Pancreas (tissue), 10 donors: ENCODE measurements at regions not wholly inside any gene's neighbourhood (a gene's known extent, or its start where the extent isn't known, plus 50 kb on each side); places are given as distances from the start of the nearest gene placed in this dataset.

Experiments used
- ATAC-seq, 4 donors: fragments of 200-7000 bp; cut with Tn5 transposase; one replicate each; pipeline versions ENCODE4 v1.8.0 to v1.9.1; 2020; ENCODE audit warnings: mild to moderate bottlenecking in 4 of 4, moderate library complexity in 4 of 4
- DNase-seq, 6 donors: peaks; one replicate each; pipeline ENCODE4 v3.0.0-alpha.2; 2020
- FAIRE-seq: peaks from 2 replicates; lab custom pipeline; 2012; peaks lifted over from hg19 to GRCh38; lab: Jason Lieb, UNC
- H3K27ac ChIP-seq, 4 donors: fragments of 200-600 bp; sonication (generic); 1 replicate in 3 of 4; 2 replicates in 1 of 4; pipeline versions ENCODE4 v1.5.0 to v1.8.0; 2020
- H3K27me3 ChIP-seq, 4 donors: fragments of 200-600 bp; one replicate each; pipeline ENCODE4 v1.8.0; 2021
- H3K36me3 ChIP-seq, 3 donors: fragments of 200-600 bp; sonication (generic) in 1 of 3; one replicate each; pipeline versions ENCODE4 v1.5.0 to v1.8.0; 2020 to 2021
- H3K4me1 ChIP-seq, 3 donors: fragments of 200-600 bp; one replicate each; pipeline ENCODE4 v1.8.0; 2021
- H3K4me3 ChIP-seq, 4 donors: fragments of 200-600 bp; sonication (generic) in 2 of 4; one replicate each; pipeline versions ENCODE4 v1.5.0 to v1.8.0; 2020 to 2021
- H3K9me3 ChIP-seq, 4 donors: fragments of 200-600 bp; one replicate each; pipeline ENCODE4 v1.8.0; 2021
- CTCF ChIP-seq, 4 donors: fragments of 200-600 bp; sonication (generic) in 3 of 4; IDR thresholded peaks; one replicate each; pipeline versions ENCODE4 v1.5.0 to v1.8.0; 2021; ENCODE audit warnings: antibody characterized with exemption in 4 of 4
- WGBS, 2 donors: extraction: QIAGEN DNeasy Blood & Tissue Kit; methylation state at CpG; one replicate each; pipeline ENCODE4 v1.1.7; 2013; 5-methylcytosine and 5-hydroxymethylcytosine counted together
- intact Hi-C, 3 donors: fragments of 100-400 bp; cut with DNase I; formaldehyde crosslinking; loops; one replicate each; pipeline versions ENCODE4 v1.11.1 to v1.14.2; 2022
- donor health status: healthy with polysubstance abuse.
- donor health status: DM: no; HTN: no; CAD: no; lungs with moderate emphysema.
- donor health status: DM: no; HTN: no; CAD: no.
- donor health status: control.
- donor health status: control.
- donor health status: Bipolar disorder and iron deficiency.
- donor health status: DM: yes; HTN: yes; CAD: no.
- donor health status: DM: no; HTN: no; CAD: no.
- donor health status: DM: no; HTN: no; CAD: no.
- donor health status: DM: yes; HTN: yes; CAD: no.

GRCh38 chr12:86662464-86662863 lies 406.3 kb upstream of the MGAT4C start:
- H3K9me3 ChIP-seq: no peaks in the 10 kb centered on the region
- H3K4me1 ChIP-seq: no peaks in the 10 kb centered on the region
- no peak overlapping the region for H3K27ac ChIP-seq
- TF ChIP-seq CTCF (IDR thresholded peaks at IDR 0.05): no peak
- no peak overlapping the region for H3K4me3 ChIP-seq
- intact Hi-C loops: no loop called here
- H3K36me3 ChIP-seq: no peaks in the 10 kb centered on the region
- WGBS, 2 donors: 33 to 39% methylated on average over 1 of the region's 1 CpG
- DNase-seq: no peak
- no peak for ATAC-seq
- no peaks in the 10 kb centered on the region for H3K27me3 ChIP-seq
- no peak for FAIRE-seq

- H3K4me1 ChIP-seq: no peaks in the 10 kb centered on the region
- H3K27me3 ChIP-seq: no peaks in the 10 kb centered on the region
- 74 to 81% methylated on average over 1 of the region's 1 CpG for WGBS, 2 donors
- ATAC-seq (no peak), DNase-seq (no peak), FAIRE-seq (no peak)
- H3K4me3 ChIP-seq: no peak overlapping the region
- intact Hi-C loops: no loop called here
- no peak for TF ChIP-seq CTCF (IDR thresholded peaks at IDR 0.05)
- H3K36me3 ChIP-seq: no peaks in the 10 kb centered on the region
- no peaks in the 10 kb centered on the region for H3K9me3 ChIP-seq
- no peak overlapping the region for H3K27ac ChIP-seq
Measured at GRCh38 chr12:86660488-86661147, 404.4 kb upstream of the MGAT4C start.

GRCh38 chr12:86659985-86660384 lies 403.8 kb upstream of the MGAT4C start:
- FAIRE-seq (no peak), ATAC-seq (no peak), DNase-seq (no peak)
- intact Hi-C loops: no loop called here
- 16 to 21% methylated on average over 2 of the region's 2 CpGs for WGBS, 2 donors
- Histone ChIP-seq H3K36me3 (no peaks in the 10 kb centered on the region), H3K4me3 (no peak overlapping the region), H3K27me3 (no peaks in the 10 kb centered on the region), H3K27ac (no peak overlapping the region), H3K4me1 (no peaks in the 10 kb centered on the region), H3K9me3 (no peaks in the 10 kb centered on the region)
- no peak for TF ChIP-seq CTCF (IDR thresholded peaks at IDR 0.05)

GRCh38 chr12:86658303-86658702 lies 402.1 kb upstream of the MGAT4C start:
- no peaks in the 10 kb centered on the region for H3K27me3 ChIP-seq
- intact Hi-C loops: no loop called here
- FAIRE-seq: no peak

More at GRCh38 chr12:86658303-86658702, 402.1 kb upstream of the MGAT4C start:
- no peaks in the 10 kb centered on the region for H3K9me3 ChIP-seq
- H3K4me1 ChIP-seq: no peaks in the 10 kb centered on the region
- no peak for TF ChIP-seq CTCF (IDR thresholded peaks at IDR 0.05)
- DNase-seq: no peak
- H3K27ac ChIP-seq: no peak overlapping the region
- no peak overlapping the region for H3K4me3 ChIP-seq
- ATAC-seq: no peak
- no peaks in the 10 kb centered on the region for H3K36me3 ChIP-seq
